Gastrocnemius medialis (tissue), 4 donors: ENCODE measurements at regions not wholly inside any gene's neighbourhood (a gene's known extent, or its start where the extent isn't known, plus 50 kb on each side); places are given as distances from the start of the nearest gene placed in this dataset.

ENCODE experiments used
- POLR2A ChIP-seq, 2 donors: fragments of 450-650 bp; IDR thresholded peaks; one replicate each; pipeline ENCODE4 v1.6.1; 2017; ENCODE audit warnings: antibody characterized with exemption in 2 of 2, mild to moderate bottlenecking in 2 of 2, moderate library complexity in 2 of 2
- TF ChIP-seq, protein P1 (sequence below), 5 experiments: fragments of 450-650 bp in 3 of 5; fragments of 200-600 bp in 2 of 5; sonication (generic) in 2 of 5; IDR thresholded peaks in 4 of 5; conservative IDR thresholded peaks in 1 of 5; 1 replicate in 4 of 5; 2 replicates in 1 of 5; pipeline ENCODE4 v1.5.1; 2016 to 2019; ENCODE audit warnings: antibody characterized with exemption in 5 of 5, mild to moderate bottlenecking in 3 of 5, moderate library complexity in 3 of 5

DNA sequence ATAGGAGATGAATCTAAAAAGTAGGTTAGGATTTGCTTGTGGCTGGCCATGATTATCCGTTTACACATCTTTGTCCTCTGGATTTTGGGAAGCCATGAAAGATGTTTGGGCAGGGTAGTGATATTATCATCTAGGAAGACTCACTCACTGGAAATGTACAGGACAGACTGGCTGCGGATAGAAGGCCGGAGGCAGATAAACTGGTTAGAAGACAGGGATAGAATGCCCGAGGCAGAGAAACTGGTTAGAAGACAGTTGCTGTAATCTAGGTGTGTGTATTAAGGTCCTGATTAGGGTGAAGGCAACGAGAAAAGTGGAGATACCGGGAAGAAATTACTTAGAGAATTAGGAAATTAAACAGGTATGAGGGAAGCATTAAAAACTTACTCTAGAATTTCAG is 68.8 kb downstream of the SPRY1 start:
- TF ChIP-seq, protein P1, sequence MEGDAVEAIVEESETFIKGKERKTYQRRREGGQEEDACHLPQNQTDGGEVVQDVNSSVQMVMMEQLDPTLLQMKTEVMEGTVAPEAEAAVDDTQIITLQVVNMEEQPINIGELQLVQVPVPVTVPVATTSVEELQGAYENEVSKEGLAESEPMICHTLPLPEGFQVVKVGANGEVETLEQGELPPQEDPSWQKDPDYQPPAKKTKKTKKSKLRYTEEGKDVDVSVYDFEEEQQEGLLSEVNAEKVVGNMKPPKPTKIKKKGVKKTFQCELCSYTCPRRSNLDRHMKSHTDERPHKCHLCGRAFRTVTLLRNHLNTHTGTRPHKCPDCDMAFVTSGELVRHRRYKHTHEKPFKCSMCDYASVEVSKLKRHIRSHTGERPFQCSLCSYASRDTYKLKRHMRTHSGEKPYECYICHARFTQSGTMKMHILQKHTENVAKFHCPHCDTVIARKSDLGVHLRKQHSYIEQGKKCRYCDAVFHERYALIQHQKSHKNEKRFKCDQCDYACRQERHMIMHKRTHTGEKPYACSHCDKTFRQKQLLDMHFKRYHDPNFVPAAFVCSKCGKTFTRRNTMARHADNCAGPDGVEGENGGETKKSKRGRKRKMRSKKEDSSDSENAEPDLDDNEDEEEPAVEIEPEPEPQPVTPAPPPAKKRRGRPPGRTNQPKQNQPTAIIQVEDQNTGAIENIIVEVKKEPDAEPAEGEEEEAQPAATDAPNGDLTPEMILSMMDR (IDR thresholded peaks at IDR 0.05 in 4 of 5, conservative IDR thresholded peaks at IDR 0.05 in 1 of 5): no peak
- TF ChIP-seq POLR2A (IDR thresholded peaks at IDR 0.05): no peak
